Tibial nerve (tissue), 3 donors: ENCODE measurements at regions not wholly inside any gene's neighbourhood (a gene's known extent, or its start where the extent isn't known, plus 50 kb on each side); places are given as distances from the start of the nearest gene placed in this dataset.

ENCODE experiments used
- CTCF ChIP-seq, 5 experiments: fragments of 200-600 bp in 3 of 5; fragments of 450-650 bp in 2 of 5; sonication (generic) in 3 of 5; IDR thresholded peaks; one replicate each; pipeline ENCODE4 v1.5.1; 2016 to 2019; ENCODE audit warnings: antibody characterized with exemption in 5 of 5, mild to moderate bottlenecking in 3 of 5, moderate library complexity in 2 of 5
- POLR2A ChIP-seq, 2 donors: fragments of 450-650 bp; IDR thresholded peaks; one replicate each; pipeline ENCODE4 v1.6.1; 2017; ENCODE audit warnings: antibody characterized with exemption in 2 of 2, mild to moderate bottlenecking in 2 of 2, moderate library complexity in 2 of 2

- TF ChIP-seq POLR2A (IDR thresholded peaks at IDR 0.05) = no peak
- TF ChIP-seq CTCF (IDR thresholded peaks at IDR 0.05) = no peak
Measured at GRCh38 chr18:59760619-59761600, 63.7 kb upstream of the CCBE1 start.
